Activated CD4-positive, alpha-beta T cell treated with anti-CD3 and anti-CD28 coated beads, Interleukin-2, amount 50 U/mL, for 1 hour (primary cell): ENCODE measurements at regions not wholly inside any gene's neighbourhood (a gene's known extent, or its start where the extent isn't known, plus 50 kb on each side); places are given as distances from the start of the nearest gene placed in this dataset.

Experiments used
- DNase-seq: peaks from one replicate; pipeline ENCODE4 v3.0.0-alpha.2; 2020

GRCh38 chr15:35663956-35664355 is 118.0 kb upstream of the DPH6 start:
- DNase-seq = no peak

- DNase-seq = no peak
Observed at GRCh38 chr15:35665896-35666536, 120.1 kb upstream of the DPH6 start.

DNA sequence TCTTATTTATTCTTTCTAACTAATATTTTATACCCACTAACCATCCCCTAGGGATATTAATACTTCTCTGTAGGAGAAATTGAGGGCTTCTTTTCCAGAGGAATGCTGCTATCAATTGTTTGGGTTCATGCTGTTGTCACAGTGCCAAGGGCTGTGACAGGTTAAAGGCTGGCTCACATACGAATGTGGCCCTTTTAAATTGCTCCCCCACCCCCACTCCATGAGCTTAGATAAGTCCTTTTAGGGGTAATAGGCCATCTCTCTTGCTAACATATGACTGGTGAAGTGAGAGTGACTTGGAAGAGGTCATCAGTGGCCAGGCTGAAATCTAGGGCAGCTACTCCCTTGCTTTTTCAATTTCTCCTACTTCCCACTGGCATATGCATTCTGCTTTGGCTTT is 121.9 kb upstream of the DPH6 start:
- no peak for DNase-seq

DNA sequence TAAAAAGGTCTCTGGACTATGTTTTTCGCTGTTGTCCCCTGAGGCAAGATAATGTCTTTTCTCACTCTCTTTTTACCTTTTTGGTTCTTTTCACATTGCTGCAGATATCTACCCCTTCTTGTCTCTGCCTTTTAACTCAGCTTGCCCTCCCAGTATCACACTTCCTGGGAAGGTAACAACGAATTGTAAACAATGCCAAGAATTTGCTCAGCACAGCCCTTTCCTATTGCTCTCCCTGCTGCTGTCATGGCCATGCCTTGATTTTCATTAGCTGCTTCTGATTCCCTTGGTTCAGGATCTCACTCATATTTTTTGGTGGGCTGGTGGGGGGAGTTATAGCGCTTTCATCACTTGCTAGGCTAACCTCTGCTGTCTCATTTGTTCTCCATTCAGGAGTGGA is 123.1 kb upstream of the DPH6 start:
- no peak for DNase-seq

DNA sequence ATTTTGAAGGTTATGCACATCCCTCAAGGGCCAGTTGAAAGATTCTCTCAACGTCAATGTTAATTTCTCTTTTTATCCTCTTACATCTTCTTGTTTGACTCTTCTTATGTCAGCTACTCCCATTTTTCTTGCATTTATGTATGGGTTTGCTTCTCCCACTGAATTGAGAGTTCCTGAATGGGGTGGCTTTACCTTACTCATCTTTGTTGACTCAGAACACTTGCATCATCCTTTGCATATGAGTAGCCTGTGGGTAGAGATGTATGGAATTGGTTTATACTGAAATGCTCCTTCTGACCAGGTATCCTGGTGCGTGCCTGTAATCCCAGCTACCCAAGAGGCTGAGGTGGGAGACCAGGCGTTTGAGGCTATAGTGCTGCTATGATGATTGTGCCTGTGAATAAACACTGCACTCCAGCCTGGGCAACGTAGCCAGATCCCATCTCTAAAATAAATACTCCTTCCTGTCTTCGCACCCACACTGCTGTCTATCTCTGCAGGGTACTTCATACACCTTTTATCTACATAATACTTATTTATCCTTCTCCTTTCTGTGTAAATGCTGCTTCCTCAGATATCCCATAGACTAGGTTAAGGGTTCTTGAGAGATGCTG is 123.6 kb upstream of the DPH6 start:
- no peak for DNase-seq

GRCh38 chr15:35671197-35671596 is 125.2 kb upstream of the DPH6 start:
- DNase-seq = no peak

GRCh38 chr15:35671981-35672380 is 126.0 kb upstream of the DPH6 start:
- no peak for DNase-seq

GRCh38 chr15:35673093-35673684 is 127.2 kb upstream of the DPH6 start:
- no peak for DNase-seq

DNA sequence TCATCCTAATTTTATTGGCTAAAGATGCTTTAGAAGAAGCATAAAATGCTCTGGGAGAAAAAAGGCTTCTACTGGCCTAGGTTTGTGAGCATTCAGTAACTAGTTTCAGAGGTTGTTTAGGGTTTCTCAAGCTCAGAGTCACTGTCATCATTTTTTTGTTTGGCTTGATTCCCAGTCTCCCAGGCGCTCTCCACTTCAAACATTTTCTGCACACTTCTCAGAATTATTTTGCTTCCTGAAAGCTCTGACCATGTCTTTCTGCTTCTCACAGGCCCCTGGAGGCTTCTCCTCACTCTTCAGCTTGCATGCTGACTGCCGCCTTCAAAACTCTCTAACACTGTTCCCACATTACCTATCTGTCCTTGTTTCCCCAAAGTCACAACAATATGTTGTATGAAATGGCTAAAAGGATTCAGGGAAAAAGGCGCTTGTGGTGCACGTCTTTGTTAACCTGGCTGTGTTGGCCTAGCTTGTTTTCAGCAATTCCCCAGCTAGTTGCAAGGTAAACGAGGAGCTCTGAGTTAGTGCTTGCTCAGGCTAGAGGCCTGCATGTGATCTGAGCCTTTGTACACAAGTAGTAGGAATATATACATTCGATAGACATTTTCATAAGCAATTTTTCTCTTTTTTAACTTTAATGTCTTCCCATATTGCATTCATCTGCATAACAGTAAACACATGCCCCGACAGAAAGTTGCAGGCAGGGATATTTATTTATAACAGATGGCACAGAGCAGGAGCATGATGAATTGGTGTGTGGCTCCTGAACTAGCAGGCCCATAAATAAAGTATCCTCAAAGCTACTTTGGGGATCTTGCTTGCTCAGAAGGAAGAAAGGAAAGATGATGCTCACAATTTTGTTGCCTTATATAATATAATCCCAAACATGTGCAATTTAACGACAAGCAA is 129.2 kb upstream of the DPH6 start:
- no peak for DNase-seq

DNA sequence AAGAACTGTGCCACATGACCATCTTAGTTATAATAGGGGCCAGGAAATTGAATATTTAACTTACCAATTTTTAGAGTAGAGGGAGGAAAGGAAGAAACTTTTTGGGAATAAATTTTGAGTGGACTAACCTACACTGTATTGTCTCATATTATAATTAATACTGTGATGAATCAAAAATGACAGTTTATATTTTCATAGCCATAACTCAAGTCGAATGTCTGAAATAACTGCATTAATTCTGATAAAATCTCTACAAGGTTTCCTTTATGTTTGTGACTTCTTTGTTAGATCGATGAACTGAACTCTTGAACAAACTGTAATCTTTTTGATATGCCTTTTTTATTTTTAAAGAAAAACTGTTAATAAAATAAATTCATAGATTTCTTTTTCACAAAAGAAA is 132.8 kb upstream of the DPH6 start:
- DNase-seq = no peak

DNA sequence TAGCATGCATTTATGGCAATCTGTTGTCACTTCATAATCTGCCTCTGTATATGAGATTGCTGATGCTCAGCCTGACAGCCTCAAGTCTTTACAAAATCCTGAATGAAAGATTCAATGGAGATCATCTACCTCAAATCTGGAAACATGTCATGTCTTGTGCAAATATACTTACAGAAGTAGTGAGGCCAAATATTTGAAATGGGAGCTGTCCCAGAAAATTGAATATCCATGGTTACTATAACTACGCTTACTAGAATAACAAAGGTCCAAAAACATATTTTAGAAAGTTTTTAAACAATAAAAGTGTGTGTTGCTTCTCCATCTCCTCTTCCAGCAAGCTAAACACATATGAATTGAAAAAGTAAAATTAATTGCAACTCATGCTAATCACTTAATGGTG is 133.2 kb upstream of the DPH6 start:
- DNase-seq = no peak

DNA sequence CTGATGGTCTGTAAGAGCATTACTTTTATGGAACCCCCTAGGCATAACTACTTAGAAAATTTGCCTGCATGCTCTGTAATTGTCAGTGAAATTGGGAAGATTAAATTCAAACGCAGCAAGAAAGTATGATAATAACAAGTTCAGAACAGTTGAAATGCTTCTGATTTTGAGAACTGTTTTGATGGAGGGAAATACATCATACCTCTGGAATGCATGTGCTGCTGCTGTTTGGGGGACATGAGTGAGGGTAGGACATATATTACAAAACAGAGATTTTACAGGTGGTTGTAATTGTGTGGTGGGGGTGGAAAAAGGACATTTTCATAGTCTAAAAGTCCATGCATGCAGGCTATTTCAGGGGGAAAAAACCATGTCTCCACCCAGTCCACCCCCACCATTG is 135.0 kb upstream of the DPH6 start:
- DNase-seq = no peak

DNA sequence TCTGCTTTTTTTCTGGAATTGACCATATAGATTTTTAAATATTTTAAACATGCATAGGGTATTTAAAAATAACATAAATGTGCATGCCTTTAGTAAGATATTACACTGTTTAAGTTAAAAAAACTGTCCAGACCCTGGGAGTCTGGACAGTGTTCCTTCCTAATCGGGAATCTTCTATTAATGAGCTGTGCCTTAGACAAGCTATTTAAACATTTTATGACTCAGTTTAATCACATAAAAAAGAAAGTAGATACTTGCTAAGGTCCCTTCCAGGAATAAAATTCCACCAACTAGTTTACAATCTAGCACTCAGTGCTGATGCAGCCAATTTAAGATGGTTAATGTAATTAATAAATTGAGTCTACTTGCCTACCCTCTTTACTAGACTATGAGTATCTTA is 140.4 kb upstream of the DPH6 start:
- DNase-seq = no peak

DNA sequence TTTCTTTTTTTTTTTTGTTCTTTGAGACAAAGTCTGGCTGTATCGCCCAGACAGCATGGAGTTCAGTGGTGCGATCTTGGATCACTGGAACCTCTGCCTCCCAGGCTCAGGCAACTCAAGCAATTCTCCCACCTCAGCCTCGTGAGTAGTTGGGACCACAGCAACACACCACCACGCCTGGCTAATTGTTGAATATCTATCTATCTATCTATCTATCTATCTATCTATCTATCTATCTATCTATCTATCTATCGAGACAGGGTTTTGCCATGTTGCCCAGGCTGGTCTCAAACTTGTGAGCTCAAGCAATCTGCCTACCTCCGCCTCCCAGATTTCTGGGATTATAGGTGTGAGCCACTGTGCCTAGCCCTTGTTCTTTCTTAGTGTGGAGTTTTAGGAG is 143.3 kb upstream of the DPH6 start:
- no peak for DNase-seq

- DNase-seq = no peak
Observed at GRCh38 chr15:35690089-35690488, 144.1 kb upstream of the DPH6 start.

- DNase-seq = no peak
Observed at GRCh38 chr15:35690698-35691116, 144.7 kb upstream of the DPH6 start.

DNA sequence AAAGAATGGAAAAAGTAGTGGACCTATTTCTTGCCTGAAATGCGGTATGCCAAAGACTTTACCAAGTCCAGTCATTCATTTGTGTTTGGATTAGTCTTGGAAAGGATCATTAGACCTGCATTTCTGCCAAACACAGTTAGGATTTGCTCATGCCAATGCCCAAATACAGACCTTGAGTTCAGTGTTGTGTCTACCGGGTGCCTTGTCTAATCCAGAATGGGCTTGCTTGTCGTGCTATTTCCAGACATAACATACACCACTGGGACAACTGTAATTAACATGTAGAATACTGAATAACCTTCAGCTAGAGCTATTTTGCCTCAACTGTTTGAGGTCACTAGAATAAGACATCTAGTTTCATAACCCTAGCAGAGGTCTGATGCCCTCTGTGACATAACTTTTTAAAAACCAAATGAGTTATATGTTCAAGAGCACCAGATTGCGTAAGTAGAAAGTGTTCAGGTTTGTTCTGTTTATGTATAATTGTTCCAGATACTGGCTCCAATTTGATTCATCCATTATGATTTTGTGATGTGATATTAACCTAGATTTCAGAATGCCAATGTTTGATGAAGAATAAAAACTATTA is 145.3 kb upstream of the DPH6 start:
- DNase-seq = no peak

DNA sequence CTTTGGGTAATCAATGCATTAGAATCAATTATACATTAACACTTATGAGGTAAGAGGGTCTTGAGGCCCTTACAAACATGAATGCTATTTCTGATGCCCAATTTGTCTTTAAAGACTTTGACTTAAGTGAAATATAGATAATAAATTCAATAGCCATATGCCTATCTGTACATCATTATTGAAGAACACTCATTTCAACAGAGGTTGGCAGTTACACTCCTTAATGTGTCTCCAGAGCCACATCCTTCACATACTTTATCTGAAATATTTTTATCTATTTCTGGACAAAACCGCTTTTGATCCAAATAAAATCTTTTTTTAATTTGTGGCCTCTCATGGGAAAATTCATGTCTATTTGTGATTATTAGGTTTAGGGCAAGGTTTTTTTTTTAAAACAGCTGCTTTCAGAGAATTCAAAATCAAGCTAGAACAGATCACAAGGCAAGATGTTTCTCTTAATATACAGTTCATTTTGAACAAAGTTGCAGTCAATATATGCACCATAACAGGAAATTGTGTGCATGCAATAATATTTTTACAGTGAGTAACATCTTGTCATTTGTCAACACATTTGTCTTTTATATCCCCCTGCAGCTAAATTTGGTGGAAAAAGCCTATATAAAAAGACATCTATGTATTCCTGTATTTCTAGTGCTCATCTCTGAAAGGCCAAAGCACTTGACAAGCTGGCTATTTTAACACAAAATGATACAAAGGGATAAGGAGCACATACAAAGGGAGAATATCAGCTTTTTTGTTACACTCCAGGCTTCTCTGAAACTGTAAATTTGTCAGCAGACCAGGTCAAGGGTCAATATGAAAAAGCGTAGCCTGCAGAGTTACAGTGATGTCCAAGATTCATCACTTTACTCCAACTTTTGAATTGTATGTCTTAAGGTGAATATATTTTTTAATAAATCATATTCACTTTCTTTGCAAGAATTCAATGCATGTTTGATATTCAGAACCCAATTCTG is 146.2 kb upstream of the DPH6 start:
- DNase-seq = no peak

GRCh38 chr15:35693286-35693685 is 147.3 kb upstream of the DPH6 start:
- no peak for DNase-seq

DNA sequence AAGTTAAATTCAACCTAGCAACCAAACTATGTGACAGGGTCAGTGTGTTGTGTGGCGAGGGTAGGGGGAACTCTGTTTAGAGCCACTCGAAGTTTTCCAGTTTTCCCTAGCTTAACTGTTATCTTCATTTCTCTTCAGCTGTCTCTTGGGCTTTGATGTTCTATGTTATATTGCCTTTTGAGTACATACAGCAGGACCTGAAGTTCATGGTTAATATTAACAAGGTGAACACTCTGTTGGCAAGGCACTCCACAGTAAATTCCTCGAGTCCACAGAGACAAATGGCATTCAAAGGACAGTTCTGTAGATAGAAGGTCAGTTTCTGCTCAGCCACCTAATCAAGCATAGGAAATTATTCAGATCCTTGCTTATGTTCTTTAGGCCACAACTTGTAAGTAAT is 147.9 kb upstream of the DPH6 start:
- no peak for DNase-seq

DNA sequence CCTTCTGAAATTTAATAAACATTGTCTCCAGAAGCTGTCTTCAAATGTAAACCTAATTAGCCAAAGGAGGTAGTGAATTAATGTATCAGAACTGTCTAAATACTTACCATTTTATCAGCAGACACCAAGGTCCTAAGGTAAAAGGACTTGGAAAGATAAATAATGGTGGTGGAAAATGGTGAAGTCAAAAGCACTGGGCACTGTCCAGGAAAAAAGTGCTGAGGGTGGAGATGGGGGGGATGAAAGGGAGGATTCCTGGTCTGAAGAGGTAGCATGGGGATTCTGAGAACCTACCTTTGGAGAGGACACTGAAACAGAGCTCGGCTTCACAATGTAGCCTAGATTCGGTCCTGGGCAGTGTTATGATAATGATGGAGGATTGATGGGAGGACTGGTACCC is 149.0 kb upstream of the DPH6 start:
- DNase-seq = no peak

- no peak for DNase-seq
Observed at GRCh38 chr15:35696767-35697231, 150.8 kb upstream of the DPH6 start.
